Neural cell (in vitro differentiated cells): ENCODE measurements at regions not wholly inside any gene's neighbourhood (a gene's known extent, or its start where the extent isn't known, plus 50 kb on each side); places are given as distances from the start of the nearest gene placed in this dataset.

ENCODE experiments used
- CTCF ChIP-seq: fragments of 450-650 bp; IDR thresholded peaks from 2 replicates; pipeline ENCODE4 v1.5.1; 2014; ENCODE audit warnings: antibody characterized with exemption, mild to moderate bottlenecking, moderate library complexity; ENCODE audit not compliant: poor library complexity, severe bottlenecking
- EP300 ChIP-seq: fragments of 450-650 bp; conservative IDR thresholded peaks from 2 replicates; pipeline ENCODE4 v1.6.1; 2014; ENCODE audit warnings: antibody characterized with exemption, mild to moderate bottlenecking, moderate library complexity; ENCODE audit not compliant: poor library complexity, severe bottlenecking
- EZH2 ChIP-seq: fragments of 200-600, 300-800 bp; shearing (Covaris generic), sonication (generic); IDR thresholded peaks from 2 replicates; pipeline ENCODE4 v1.6.1; 2014; ENCODE audit warnings: antibody characterized with exemption, low read length, borderline replicate concordance, mild to moderate bottlenecking; ENCODE audit not compliant: insufficient read depth, poor library complexity, severe bottlenecking
- POLR2AphosphoS5 ChIP-seq: IDR thresholded peaks from 2 replicates; pipeline ENCODE4 v1.6.1; 2012
- TAF1 ChIP-seq: IDR thresholded peaks from 2 replicates; pipeline ENCODE4 v1.6.1; 2012; ENCODE audit warnings: low read depth

DNA sequence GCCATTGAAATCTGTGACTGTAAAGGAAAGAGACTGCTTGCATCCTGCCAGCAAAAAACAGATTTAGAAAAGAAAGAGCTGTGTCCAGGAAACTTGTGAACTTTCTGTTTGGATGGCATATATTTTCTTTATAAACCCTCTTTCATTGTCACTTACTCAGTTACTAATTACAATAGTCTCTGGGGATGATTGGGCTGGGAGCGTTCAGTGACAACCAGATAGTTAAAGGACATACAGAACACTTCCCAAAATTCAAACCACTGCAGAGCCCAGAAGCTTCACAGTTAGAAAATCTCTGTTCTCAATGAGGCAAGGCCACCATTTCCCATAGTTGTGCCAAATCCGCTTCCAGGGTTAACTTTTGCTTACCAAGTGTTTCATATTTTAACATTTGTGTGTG, 98.6 kb upstream of the TAB2 start:
- TF ChIP-seq CTCF (no peak), EZH2 (no peak), TAF1 (no peak), EP300 (no peak), POLR2AphosphoS5 (no peak)
